BJ (cell line): ENCODE measurements at regions not wholly inside any gene's neighbourhood (a gene's known extent, or its start where the extent isn't known, plus 50 kb on each side); places are given as distances from the start of the nearest gene placed in this dataset.

Experiments used
- CTCF ChIA-PET: fragments of 350-600 bp; formaldehyde crosslinking; extraction: SDS; loops from one replicate; lab custom pipeline; 2021; ENCODE audit warnings: antibody characterized with exemption, inconsistent platforms; lab: Yijun Ruan, JAX
- POLR2A ChIA-PET: fragments of 300-600 bp; sonication (Branson Sonifier 250); formaldehyde crosslinking; extraction: SDS; loops from one replicate; lab custom pipeline; 2021; ENCODE audit warnings: antibody characterized with exemption; lab: Charles Lee
- DNase-seq: peaks from one replicate; pipeline ENCODE4 v3.0.0-alpha.2; 2011; ENCODE audit warnings: low read depth
- H3K27me3 ChIP-seq: 2 replicates; pipeline ENCODE4 v1.6.0; 2011; ENCODE audit warnings: low read length; ENCODE audit not compliant: control insufficient read depth, insufficient read depth
- H3K36me3 ChIP-seq: 2 replicates; pipeline ENCODE4 v1.5.1; 2011; ENCODE audit warnings: low read length; ENCODE audit not compliant: control insufficient read depth, insufficient read depth
- H3K4me3 ChIP-seq: 2 replicates; pipeline ENCODE4 v1.5.1; 2011; ENCODE audit warnings: low read depth, mild to moderate bottlenecking, control low read depth, low read length
- TF ChIP-seq, protein P1 (sequence below): IDR thresholded peaks from 2 replicates; pipeline ENCODE4 v1.5.1; 2011; ENCODE audit warnings: low read depth, mild to moderate bottlenecking, control low read depth, inconsistent platforms, low read length, moderate library complexity; ENCODE audit not compliant: insufficient read depth

DNA sequence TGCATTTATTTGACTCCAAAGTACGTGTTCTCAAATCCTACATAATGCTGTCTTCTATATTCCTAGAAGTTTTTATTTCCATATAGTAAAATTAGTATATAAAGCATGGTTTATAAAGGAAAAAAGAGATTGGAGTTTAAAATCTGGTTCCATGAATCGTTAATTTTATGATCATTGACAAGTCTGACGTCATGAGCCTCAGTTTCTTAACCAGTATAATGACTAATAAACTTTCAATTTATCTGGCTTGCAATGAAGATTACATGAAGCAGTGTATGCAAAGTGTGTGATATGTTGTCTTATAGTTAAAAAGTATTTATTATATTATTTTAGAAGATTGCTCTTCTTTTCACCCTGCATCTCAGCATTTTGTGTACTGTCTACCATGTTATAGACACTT is 421.4 kb upstream of the LRRC7 start:
- no peaks in the 10 kb centered on the region for H3K27me3 ChIP-seq
- no peak for DNase-seq
- POLR2A ChIA-PET = no interaction called here
- CTCF ChIA-PET = no interaction called here
- H3K36me3 ChIP-seq = no peaks in the 10 kb centered on the region
- H3K4me3 ChIP-seq = no peak overlapping the region
- TF ChIP-seq, protein P1, sequence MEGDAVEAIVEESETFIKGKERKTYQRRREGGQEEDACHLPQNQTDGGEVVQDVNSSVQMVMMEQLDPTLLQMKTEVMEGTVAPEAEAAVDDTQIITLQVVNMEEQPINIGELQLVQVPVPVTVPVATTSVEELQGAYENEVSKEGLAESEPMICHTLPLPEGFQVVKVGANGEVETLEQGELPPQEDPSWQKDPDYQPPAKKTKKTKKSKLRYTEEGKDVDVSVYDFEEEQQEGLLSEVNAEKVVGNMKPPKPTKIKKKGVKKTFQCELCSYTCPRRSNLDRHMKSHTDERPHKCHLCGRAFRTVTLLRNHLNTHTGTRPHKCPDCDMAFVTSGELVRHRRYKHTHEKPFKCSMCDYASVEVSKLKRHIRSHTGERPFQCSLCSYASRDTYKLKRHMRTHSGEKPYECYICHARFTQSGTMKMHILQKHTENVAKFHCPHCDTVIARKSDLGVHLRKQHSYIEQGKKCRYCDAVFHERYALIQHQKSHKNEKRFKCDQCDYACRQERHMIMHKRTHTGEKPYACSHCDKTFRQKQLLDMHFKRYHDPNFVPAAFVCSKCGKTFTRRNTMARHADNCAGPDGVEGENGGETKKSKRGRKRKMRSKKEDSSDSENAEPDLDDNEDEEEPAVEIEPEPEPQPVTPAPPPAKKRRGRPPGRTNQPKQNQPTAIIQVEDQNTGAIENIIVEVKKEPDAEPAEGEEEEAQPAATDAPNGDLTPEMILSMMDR = no peak

DNA sequence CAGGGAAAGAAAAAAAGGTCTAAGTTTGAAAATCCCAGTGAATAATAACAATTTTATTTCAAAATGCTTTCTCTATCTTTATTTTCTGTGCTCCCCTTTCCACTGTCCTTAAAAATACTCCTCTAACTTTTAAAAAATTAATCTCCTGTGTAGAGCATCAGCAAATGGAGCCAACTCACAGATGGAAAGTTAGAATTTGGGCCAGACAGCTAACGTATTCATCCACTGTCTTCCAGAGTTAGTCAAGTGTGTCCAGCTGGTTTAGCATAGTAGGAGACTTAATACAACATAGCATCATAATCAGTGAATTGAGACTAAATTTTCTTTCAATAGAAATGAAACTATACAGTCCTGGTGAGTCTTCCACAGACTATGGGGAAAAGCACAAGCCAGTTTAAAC is 419.0 kb upstream of the LRRC7 start:
- ChIA-PET CTCF (no interaction called here), POLR2A (no interaction called here)
- DNase-seq = no peak
- Histone ChIP-seq H3K27me3 (no peaks in the 10 kb centered on the region), H3K36me3 (no peaks in the 10 kb centered on the region), H3K4me3 (no peak overlapping the region)
- TF ChIP-seq, protein P1 = no peak

DNA sequence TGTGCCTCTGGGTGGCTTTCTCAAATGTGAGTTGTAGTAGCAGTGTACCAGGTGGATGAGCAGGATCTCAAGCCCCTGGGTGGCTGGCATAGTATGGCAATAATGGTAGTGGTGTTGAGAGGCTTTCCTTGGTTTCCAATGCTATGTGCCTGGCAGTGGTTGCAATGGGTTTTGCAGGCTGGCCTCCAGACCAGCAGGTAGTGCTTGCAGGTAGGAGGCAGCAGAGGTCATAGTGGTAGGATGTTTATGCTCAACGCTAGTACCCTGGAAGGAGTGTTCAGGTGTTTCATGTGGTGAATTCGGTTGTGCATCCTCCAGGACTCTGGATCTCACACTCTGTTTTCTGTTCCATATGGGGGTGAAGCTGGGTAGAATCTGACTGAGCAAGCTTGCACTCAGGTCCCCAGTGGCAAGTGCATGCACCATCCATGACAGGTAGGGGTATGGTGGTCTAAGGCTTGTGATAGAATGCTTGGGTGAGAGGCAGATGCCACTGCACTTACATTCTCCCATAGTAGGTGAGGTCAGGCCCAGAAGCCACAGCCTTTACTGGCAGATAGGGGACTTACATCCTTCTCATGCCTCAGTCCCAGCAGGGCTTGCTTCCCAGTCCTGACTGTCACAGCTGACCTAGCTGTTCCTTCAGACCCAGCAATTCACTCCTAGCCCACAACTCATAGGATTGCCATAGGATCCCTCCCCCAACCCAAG is 410.5 kb upstream of the LRRC7 start:
- no peaks in the 10 kb centered on the region for H3K27me3 ChIP-seq
- TF ChIP-seq, protein P1 = no peak
- no peak for DNase-seq
- H3K36me3 ChIP-seq = no peaks in the 10 kb centered on the region
- ChIA-PET POLR2A (no interaction called here), CTCF (no interaction called here)
- no peak overlapping the region for H3K4me3 ChIP-seq

DNA sequence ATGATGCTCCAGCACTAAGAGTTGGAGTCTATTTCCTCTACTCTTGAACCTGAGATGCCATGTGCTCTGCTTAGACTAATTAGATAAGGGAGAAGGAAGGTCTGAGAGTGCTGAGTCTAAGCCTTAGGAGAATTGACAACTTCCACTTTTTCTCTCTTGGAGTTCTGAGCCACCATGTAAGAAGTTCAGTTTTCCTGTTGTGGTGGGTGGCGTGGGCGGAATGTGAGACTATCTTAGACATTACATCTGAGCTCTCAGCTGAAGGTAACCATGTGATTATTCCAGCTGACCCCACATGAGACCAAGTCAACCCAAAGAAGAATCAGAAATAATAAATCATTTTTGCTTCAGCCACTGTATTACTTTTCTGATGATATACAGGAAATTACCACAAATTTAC is 404.5 kb upstream of the LRRC7 start:
- Histone ChIP-seq H3K4me3 (no peak overlapping the region), H3K36me3 (no peaks in the 10 kb centered on the region), H3K27me3 (no peaks in the 10 kb centered on the region)
- POLR2A ChIA-PET = no interaction called here
- no peak for DNase-seq
- TF ChIP-seq, protein P1 = no peak
- CTCF ChIA-PET = no interaction called here

DNA sequence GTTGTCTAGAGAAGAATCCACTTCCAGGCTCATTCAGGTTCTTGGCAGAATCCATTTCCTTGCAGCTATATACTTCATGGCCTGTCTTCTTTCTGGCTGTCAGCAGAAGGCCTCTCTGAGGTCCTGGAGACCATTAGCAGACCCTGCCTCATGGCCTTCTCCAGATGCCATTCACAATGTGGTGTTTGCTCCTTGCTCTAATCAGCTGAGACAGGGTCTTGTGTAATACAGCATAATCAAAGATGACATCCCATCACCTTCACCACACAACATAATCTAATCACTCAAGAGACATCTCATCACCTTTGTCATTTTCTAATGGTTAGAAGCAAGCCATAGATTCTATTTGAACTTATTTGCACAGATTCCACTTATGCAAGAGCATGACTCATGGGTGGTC is 403.9 kb upstream of the LRRC7 start:
- Histone ChIP-seq H3K36me3 (no peaks in the 10 kb centered on the region), H3K27me3 (no peaks in the 10 kb centered on the region), H3K4me3 (no peak overlapping the region)
- TF ChIP-seq, protein P1 = no peak
- POLR2A ChIA-PET = no interaction called here
- no peak for DNase-seq
- CTCF ChIA-PET = no interaction called here
